ENCODE measurements at regions not wholly inside any gene's neighbourhood (a gene's known extent, or its start where the extent isn't known, plus 50 kb on each side); places are given as distances from the start of the nearest gene placed in this dataset.
"Not testable (repeated sequence)": the region's sequence is repeated elsewhere in the genome, so short reads cannot be mapped to it uniquely, and the experiment has no call there.

DNA sequence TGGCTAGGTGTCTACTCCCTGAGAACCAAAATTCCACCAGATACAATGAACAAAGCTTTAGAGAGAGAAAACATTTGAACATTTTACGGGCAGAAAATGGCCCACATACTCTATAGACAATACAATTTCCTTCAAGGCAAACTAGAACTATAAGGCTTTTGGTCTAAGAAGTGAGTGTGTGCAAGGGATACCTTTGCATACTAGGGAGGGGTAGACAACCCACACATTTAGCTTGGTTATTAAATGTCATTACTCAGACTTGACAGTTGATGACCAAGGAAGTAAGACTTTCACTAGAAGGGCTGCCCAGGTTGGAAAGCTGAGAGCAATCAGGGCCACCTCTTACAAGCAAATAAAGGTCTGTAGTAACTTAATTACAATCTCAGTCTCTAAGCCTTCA lies 64.0 kb upstream of the PLEKHM1 start:
- not testable (repeated sequence) for DNase-seq

DNA sequence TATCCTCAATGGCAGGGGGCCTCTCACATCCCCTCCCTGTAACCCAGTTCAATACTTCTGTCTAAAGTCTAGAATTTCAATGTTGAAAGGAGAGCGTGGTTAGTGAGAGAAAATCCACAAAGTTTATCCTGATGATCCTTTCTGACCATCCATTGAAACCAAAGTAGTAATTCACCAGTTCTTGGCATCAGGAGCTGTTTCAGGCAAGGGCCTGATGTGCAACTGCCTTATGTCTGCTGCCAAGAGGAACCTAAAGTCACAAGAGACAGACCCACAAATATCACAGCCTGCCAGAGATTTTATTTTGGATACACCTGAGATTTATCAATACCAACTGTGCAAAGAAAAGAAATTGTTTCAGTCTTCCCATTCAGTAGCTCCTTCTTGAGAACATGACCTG lies 68.3 kb upstream of the PLEKHM1 start:
- not testable (repeated sequence) for DNase-seq

DNA sequence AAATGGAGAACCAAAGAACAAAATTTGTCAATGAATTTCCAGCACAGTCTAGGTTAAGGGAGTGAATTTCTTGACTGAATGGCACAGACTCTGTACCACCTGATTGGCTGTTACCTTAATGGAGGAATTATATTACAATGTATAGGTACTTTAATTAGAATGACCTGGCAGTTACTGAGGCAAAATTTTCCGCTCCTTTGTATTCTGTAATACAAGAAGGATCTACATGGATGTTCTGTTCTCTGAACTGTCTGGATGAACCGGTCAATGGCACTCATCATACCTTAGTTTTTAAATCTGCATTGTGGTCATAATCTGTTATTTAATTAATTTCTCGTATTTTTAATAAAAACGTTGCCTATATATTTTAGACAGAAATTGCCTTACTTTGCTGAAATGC lies 72.3 kb upstream of the PLEKHM1 start:
- DNase-seq = not testable (repeated sequence)

DNA sequence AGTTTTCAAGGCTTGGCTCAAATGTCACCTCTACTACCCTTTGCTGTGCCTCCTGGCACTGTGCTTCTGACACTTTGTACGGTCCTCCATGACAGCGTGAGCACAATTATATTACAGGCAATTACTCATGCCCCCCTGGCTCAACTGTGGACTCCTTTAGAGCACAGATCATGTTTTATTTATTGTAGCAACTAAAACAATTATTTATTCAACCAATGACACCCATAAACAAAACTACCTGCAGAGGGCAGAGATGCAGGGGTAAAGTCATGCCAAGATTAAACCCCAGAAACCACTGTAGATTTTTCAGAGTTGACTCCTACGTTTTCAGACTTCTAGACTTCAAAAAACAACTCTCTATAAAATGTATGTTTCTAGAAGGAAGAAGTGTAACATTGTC lies 72.8 kb upstream of the PLEKHM1 start:
- DNase-seq = not testable (repeated sequence)

DNA sequence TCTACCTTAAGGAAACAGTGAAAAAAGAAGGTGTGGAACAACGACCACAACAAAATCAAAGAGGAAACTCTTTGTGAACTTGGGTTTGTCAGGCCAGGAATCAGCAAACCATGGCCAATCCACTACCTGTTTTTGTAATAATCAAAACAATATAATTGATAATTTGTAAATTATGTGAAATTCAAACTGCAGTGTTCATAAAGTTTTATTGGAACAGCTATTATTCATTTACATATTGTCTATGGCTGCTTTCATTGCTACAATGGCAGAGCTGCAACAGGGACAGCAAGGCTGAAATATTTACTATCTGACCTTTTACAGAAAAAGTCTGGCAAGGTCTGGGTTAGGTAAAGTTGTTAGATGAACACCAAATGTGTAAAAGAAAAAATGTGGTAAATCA lies 77.8 kb upstream of the PLEKHM1 start:
- not testable (repeated sequence) for DNase-seq

- not testable (repeated sequence) for DNase-seq
Observed at GRCh38 chr17:45573326-45573725, 82.8 kb upstream of the PLEKHM1 start.

- DNase-seq = no peak
Observed at GRCh38 chr17:45573924-45574770, 83.6 kb upstream of the PLEKHM1 start.

DNA sequence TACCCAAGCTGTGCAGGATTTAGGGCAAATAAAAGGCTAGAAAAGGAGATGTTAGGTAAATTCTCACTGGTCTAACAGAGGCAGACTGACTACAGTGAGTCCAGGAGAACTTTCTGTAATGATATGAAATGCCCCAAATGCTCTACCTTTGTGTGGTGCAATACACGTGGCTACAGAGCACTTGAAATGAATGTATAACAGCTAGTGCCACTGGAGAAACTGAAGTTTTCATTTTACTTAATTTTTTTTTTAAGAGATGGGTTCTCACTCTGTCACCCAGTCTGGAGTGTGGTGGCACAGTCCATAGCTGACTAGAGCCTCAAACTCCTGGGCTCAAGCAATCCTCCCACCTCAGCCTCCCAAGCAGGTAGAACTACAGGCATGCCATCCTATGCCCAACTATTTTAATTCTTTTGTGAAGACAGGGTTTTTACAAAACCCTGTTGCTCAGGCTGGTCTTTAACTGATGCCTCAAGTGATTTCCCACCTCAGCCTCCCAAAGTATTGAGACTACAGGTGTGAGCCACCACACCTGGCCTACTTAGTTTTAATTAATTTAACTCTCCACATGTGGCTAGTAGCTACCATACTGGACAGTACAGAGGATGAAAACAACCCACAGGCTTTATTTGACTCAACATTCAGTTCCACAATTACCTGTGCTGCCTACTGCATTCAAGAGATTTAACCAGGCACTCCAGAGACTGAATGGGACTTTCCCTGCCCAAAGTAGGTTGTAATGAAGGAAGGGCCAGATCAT lies 84.8 kb upstream of the PLEKHM1 start:
- no peak for DNase-seq

GRCh38 chr17:45576527-45577307 lies 86.2 kb upstream of the PLEKHM1 start:
- not testable (repeated sequence) for DNase-seq

DNA sequence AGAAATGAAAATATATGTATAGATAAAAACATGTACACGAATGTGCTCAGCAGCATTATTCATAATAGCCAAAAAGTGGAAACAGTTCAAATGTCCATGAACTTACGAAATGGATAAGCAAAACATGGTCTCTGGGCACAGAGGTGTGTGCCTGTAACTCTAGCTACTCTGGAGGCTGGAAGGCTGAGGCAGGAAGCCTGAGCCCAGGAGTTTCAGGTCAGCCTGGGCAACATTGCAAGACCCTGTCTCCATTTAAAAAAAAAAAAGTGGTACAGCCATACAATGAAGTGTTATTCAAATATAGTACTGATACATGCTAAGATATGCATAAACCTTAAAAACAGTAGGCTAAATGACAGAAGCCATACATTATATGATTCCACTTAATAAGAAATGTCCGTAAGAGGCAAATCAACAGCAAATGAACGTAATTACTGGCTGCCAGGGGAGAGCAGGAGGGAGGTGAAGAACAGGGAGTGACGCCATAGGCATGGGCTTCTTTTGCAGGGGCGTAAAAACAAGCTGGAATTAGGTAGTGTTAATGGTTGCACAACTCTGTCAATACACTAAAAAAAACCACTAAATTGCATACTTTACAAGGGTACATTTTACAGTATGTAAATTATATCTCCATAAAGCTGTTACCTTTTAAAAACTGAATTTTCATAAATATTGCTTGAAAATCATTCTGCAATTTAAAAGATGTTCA lies 87.2 kb upstream of the PLEKHM1 start:
- DNase-seq = no peak

DNA sequence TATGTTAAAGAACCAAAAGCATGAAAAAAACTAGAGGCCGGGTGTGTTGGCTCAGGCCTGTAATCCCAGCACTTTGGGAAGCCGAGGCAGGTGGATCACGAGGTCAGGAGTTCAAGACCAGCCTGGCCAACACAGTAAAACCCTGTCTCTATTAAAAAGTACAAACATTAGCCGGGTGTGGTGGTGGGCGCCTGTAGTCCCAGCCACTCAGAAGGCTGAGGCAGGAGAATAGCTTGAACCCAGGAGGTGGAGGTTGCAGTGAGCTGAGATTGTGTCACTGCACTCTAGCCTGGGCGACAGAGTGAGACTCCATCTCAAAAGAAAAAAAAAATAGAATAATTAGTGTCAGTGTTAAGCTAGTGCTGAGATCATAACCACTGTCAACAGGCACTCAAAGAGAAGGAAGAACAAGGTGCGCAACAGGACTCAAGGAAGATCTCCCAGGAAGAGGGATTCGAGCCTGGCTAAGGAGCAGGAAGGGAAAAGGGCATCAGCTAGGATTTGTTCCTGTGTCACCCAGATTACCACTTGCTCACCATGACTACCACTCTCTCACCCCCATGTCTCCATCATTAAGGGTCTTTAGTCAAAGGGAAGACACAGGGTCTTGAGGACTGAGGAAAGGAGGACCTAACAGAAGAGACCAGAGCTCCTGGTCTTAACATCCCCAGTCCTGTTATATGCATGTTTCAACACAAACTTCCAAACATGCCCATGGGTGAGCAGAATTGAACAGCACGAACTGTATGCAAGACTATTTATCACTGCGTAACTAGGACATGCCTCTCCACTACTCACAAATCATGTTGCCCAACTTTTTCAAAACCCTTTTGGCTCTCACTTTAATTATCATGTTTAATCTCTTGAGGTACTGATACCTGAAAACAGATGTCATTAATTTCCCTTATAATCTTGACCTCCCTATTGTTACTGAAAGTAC lies 88.3 kb upstream of the PLEKHM1 start:
- DNase-seq = no peak

GRCh38 chr17:45579529-45580495 lies 89.3 kb upstream of the PLEKHM1 start:
- DNase-seq = no peak

DNA sequence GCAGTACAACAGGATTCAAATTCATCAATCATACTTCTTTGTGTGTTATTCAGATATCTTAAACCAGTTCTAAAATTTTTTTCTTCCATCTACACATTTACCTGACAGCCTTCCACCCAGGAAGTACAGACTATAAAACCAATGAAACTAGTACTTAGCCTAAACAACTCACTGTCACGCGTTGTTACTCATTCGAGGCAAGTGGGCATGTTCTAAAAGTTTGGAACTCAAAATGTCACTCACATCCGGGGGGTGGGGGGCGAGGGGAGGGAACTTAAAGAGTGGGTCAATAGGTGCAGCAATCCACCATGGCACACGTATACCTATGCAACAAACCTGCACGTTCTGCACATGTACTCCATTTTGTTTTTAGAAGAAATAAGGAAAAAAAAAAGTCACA lies 90.4 kb upstream of the PLEKHM1 start:
- no peak for DNase-seq

- no peak for DNase-seq
Observed at GRCh38 chr17:45581860-45582259, 91.3 kb upstream of the PLEKHM1 start.

DNA sequence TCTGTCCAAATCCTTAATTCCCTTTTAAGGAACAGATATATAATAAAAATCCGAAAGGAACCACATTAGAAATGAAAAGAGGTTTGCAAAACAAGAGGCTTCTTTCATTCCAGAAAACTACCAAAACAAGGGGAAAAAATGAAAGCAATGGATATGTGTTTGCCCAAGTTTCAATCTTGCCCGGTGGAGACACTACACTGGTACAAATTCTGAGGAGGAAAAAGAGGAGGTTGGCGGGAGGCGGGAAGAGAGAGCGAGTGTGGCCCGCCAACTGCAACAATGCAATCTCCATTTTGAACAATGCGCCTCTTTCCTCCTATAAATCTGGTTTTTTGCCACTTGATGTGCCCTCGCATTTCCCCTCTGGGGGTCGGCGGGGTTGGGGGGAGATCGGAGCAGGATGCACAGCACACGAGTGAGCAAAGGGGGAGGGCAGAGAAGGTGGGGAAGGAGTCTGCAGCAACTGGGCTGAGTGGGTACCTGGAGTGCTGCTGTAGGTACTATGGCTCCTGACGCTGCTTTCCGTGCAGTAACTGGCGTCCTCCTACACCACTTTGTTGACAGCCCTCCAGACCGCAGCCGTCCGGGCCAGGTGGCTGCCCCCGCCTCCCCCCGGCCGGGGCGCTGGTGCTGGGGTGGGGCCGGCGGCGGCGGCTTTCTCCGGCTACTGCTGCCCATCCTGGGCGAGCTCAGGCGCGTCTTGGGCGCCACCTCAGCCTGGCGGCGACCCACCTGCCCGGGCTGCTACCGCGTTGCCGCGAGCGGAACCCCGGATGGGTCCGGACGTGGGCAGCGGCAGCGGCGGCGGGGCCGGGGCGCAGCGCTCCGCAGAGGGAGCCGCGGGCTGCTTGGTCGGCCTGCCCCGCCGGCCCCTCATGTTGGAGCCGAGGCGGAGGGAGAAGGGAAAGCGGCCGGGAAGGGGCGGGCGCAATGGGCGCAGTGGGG lies 93.8 kb upstream of the PLEKHM1 start:
- DNase-seq = peak; percentile 72

GRCh38 chr17:45585037-45585733 lies 94.7 kb upstream of the PLEKHM1 start:
- DNase-seq = peak; percentile 90

DNA sequence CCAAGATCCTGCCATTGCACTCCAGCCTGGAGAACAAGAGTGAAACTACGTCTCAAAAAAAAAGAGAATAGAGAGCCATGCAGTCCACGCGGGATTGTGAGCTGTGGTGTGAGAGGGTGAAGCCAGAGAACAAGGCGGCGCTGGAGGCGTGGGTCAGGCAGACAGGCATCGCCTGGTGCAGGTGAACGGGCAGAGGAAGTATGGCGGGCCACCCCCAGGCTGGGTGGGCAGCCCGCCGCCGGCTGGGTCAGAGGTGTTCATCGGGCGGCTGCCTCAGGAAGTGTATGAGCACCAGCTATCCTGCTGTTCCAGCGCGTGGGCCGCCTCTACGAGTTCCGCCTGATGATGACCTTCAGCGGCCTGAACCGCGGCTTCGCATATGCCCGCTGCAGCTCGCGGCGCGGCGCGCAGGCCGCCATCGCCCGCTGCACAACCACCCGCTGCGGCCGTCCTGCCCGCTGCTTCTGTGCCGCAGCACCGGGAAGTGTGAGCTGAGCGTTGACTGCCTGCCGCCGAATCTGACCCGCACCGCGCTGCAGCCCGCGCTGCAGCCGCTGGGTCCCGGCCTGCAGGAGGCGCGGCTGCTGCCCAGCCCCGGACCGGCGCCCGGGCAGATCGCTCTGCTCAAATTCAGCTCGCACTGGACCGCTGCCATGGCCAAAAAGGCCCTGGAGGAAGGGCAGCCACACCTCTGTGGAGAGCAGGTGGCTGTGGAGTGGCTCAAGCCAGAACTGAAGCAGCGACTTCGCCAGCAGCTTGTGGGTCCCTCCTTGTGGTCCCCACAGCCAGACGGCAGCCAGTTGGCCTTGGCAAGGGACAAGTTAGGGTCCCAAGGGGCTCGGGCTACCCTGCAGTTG lies 95.5 kb upstream of the PLEKHM1 start:
- not testable (repeated sequence) for DNase-seq

DNA sequence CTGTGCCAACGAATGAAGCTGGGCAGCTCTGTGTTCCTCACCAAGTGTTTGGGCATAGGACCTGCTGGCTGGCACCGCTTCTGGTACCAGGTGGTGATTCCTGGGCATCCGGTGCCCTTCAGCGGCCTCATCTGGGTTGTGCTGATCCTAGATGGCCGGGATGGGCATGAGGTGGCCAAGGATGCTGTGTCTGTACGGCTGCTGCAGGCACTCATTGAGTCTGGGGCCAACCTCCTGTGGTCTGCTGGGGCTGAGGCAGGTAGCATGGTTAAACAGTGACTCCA lies 96.1 kb upstream of the PLEKHM1 start:
- DNase-seq = not testable (repeated sequence)
